ENCODE measurements at regions not wholly inside any gene's neighbourhood (a gene's known extent, or its start where the extent isn't known, plus 50 kb on each side); places are given as distances from the start of the nearest gene placed in this dataset.

GRCh38 chr12:24297516-24297915 lies 348.0 kb upstream of the SOX5 start:
- TF ChIP-seq POLR2AphosphoS5 (IDR thresholded peaks at IDR 0.05) (no peak), CTCF (IDR thresholded peaks at IDR 0.05) (no peak), POLR2A (IDR thresholded peaks at IDR 0.05) (no peak), EP300 (IDR thresholded peaks at IDR 0.05) (no peak)

Measured in stomach (tissue), 4 donors.